HCT116 (cell line): ENCODE measurements at regions not wholly inside any gene's neighbourhood (a gene's known extent, or its start where the extent isn't known, plus 50 kb on each side); places are given as distances from the start of the nearest gene placed in this dataset.

ENCODE experiments used
- ATAC-seq: fragments of 200-7000 bp; cut with Tn5 transposase; 2 replicates; pipeline ENCODE4 v1.9.1; 2020; ENCODE audit warnings: mild to moderate bottlenecking, moderate library complexity
- BruUV-seq: library from RNA; stranded (reverse); fragments of 400-500 nt; replicated peaks from 2 replicates; lab custom pipeline; 2021; lab: Mats Ljungman, UMichigan
- CTCF ChIA-PET: fragments of 300-600 bp; sonication (Branson Sonifier 250); formaldehyde crosslinking; loops from one replicate; lab custom pipeline; 2021; ENCODE audit warnings: antibody characterized with exemption; lab: Charles Lee
- POLR2A ChIA-PET: fragments of 300-600, 350-600 bp; sonication (Branson Sonifier 250); formaldehyde crosslinking; loops from one replicate; lab custom pipeline; 2021; ENCODE audit warnings: antibody characterized with exemption; lab: Charles Lee
- RAD21 ChIA-PET, 2 experiments: fragments of 300-600 bp; sonication (Branson Sonifier 250); formaldehyde crosslinking; loops; one replicate each; lab custom pipeline; 2023; ENCODE audit warnings: low total read pairs in 2 of 2; ENCODE audit not compliant: uncharacterized antibody in 2 of 2, unreplicated experiment in 2 of 2, low non-redundant PET in 1 of 2; lab: Charles Lee
- DNase-seq: peaks from one replicate; pipeline ENCODE4 v3.0.0-alpha.2; 2010; ENCODE audit warnings: low read depth, low spot score
- H2AFZ ChIP-seq: fragments of 200-600 bp; shearing (Covaris generic), sonication (generic); 2 replicates; pipeline ENCODE4 v1.6.1; 2017; ENCODE audit warnings: low read depth, mixed run types, mixed read lengths, antibody characterized with exemption, low read length; ENCODE audit not compliant: poor library complexity, severe bottlenecking
- H3K27ac ChIP-seq: 2 replicates; pipeline ENCODE4 v1.5.1; 2012; ENCODE audit warnings: low read depth, low read length
- H3K27me3 ChIP-seq: fragments of 200-600 bp; sonication (generic); 2 replicates; pipeline ENCODE4 v1.6.1; 2016; ENCODE audit warnings: mixed run types, low read length, mixed read lengths; ENCODE audit not compliant: insufficient read depth
- H3K36me3 ChIP-seq, 2 experiments: fragments of 200-500 bp in 1 of 2; fragments of 200-600 bp in 1 of 2; sonication (Bioruptor generic) in 1 of 2; sonication (generic) in 1 of 2; 2 replicates each; pipeline versions ENCODE4 v1.5.1 to v1.6.1; 2014 to 2016; ENCODE audit warnings: low read length in 2 of 2, inconsistent platforms in 1 of 2, mixed read lengths in 1 of 2, mixed run types in 1 of 2; ENCODE audit not compliant: insufficient read depth in 2 of 2, control insufficient read depth in 1 of 2
- H3K4me1 ChIP-seq, 2 experiments: fragments of 200-600 bp in 1 of 2; sonication (generic) in 1 of 2; 2 replicates each; pipeline versions ENCODE4 v1.5.1 to v1.6.1; 2012 to 2017; ENCODE audit warnings: low read length in 2 of 2, inconsistent platforms in 1 of 2, mild to moderate bottlenecking in 1 of 2, mixed read lengths in 1 of 2, mixed run types in 1 of 2, moderate library complexity in 1 of 2; ENCODE audit not compliant: insufficient read depth in 2 of 2, control insufficient read depth in 1 of 2
- H3K4me2 ChIP-seq: fragments of 200-600 bp; sonication (generic); 2 replicates; pipeline ENCODE4 v1.6.1; 2017; ENCODE audit warnings: mixed run types, low read length, mixed read lengths
- H3K4me3 ChIP-seq, 2 experiments: fragments of 200-600 bp in 1 of 2; sonication (generic) in 1 of 2; replicated peaks in 1 of 2; 2 replicates each; pipeline ENCODE4 v1.5.1; 2011 to 2016; ENCODE audit warnings: low read length in 2 of 2, control low read depth in 1 of 2, low read depth in 1 of 2, mild to moderate bottlenecking in 1 of 2, mixed read lengths in 1 of 2, mixed run types in 1 of 2
- H3K79me2 ChIP-seq: fragments of 200-600 bp; sonication (generic); 2 replicates; pipeline ENCODE4 v1.6.1; 2017; ENCODE audit warnings: mild to moderate bottlenecking, mixed run types, low read length, moderate library complexity, mixed read lengths; ENCODE audit not compliant: insufficient read depth
- H3K9ac ChIP-seq: fragments of 200-600 bp; sonication (generic); 2 replicates; pipeline ENCODE4 v1.6.1; 2016; ENCODE audit warnings: low read length, mixed read lengths
- H3K9me2 ChIP-seq: fragments of 200-600 bp; sonication (generic), shearing (Covaris generic); 2 replicates; pipeline ENCODE4 v1.6.1; 2017; ENCODE audit warnings: mixed run types, mild to moderate bottlenecking, moderate library complexity; ENCODE audit not compliant: insufficient read depth
- H3K9me3 ChIP-seq, 2 experiments: fragments of 200-500 bp in 1 of 2; fragments of 200-600 bp in 1 of 2; sonication (Bioruptor generic) in 1 of 2; sonication (generic) in 1 of 2; 2 replicates each; pipeline ENCODE4 v1.6.1; 2014 to 2017; ENCODE audit warnings: low read length in 2 of 2, mixed read lengths in 2 of 2, inconsistent platforms in 1 of 2, low read depth in 1 of 2, mild to moderate bottlenecking in 1 of 2, mixed run types in 1 of 2, moderate library complexity in 1 of 2; ENCODE audit not compliant: control insufficient read depth in 1 of 2, insufficient read depth in 1 of 2
- H4K20me1 ChIP-seq: fragments of 200-600 bp; sonication (generic), shearing (Covaris generic); 2 replicates; pipeline ENCODE4 v1.6.1; 2017; ENCODE audit warnings: mixed run types, mild to moderate bottlenecking, moderate library complexity; ENCODE audit not compliant: insufficient read depth
- CBX3 ChIP-seq: IDR thresholded peaks from 2 replicates; pipeline ENCODE4 v1.6.1; 2012; ENCODE audit warnings: low read depth
- CEBPB ChIP-seq: IDR thresholded peaks from 2 replicates; pipeline ENCODE4 v1.6.1; 2012; ENCODE audit warnings: low read depth
- EGR1 ChIP-seq: IDR thresholded peaks from 2 replicates; pipeline ENCODE4 v1.6.1; 2012; ENCODE audit warnings: low read depth
- ELF1 ChIP-seq: IDR thresholded peaks from 2 replicates; pipeline ENCODE4 v1.6.1; 2012; ENCODE audit warnings: low read depth, borderline replicate concordance
- EZH2 ChIP-seq: fragments of 200-600 bp; sonication (generic); IDR thresholded peaks from 2 replicates; pipeline ENCODE4 v1.6.1; 2017; ENCODE audit warnings: antibody characterized with exemption, mixed run types
- EZH2phosphoT487 ChIP-seq: fragments of 200-600 bp; IDR thresholded peaks from 2 replicates; pipeline ENCODE4 v1.6.1; 2018; ENCODE audit warnings: antibody characterized with exemption, borderline replicate concordance
- FOSL1 ChIP-seq: IDR thresholded peaks from 2 replicates; pipeline ENCODE4 v1.6.1; 2012; ENCODE audit warnings: low read depth
- POLR2A ChIP-seq: IDR thresholded peaks from 2 replicates; pipeline ENCODE4 v1.7.0; 2011; ENCODE audit warnings: borderline replicate concordance; ENCODE audit not compliant: insufficient read depth, insufficient read length; ENCODE audit errors: extremely low read depth
- POLR2AphosphoS5 ChIP-seq: IDR thresholded peaks from 2 replicates; pipeline ENCODE4 v1.6.1; 2011; ENCODE audit warnings: mild to moderate bottlenecking, low read depth, low read length, moderate library complexity
- RAD21 ChIP-seq: IDR thresholded peaks from 2 replicates; pipeline ENCODE4 v1.6.1; 2012; ENCODE audit warnings: low read depth, mild to moderate bottlenecking
- REST ChIP-seq: IDR thresholded peaks from 2 replicates; pipeline ENCODE4 v1.6.1; 2012; ENCODE audit warnings: low read depth
- SIN3A ChIP-seq: IDR thresholded peaks from 2 replicates; pipeline ENCODE4 v1.6.1; 2012; ENCODE audit warnings: low read depth
- SP1 ChIP-seq: IDR thresholded peaks from 2 replicates; pipeline ENCODE4 v1.6.1; 2012; ENCODE audit warnings: low read depth
- SRF ChIP-seq: IDR thresholded peaks from 2 replicates; pipeline ENCODE4 v1.6.1; 2012; ENCODE audit warnings: low read depth
- TCF7L2 ChIP-seq: IDR thresholded peaks from 2 replicates; pipeline ENCODE4 v1.7.0; 2011; ENCODE audit warnings: borderline replicate concordance, inconsistent platforms; ENCODE audit not compliant: insufficient read depth, insufficient read length; ENCODE audit errors: extremely low read depth
- YY1 ChIP-seq: IDR thresholded peaks from 2 replicates; pipeline ENCODE4 v1.6.1; 2011; ENCODE audit warnings: low read length, low read depth, moderate library complexity, mild to moderate bottlenecking; ENCODE audit not compliant: insufficient replicate concordance; ENCODE audit errors: extremely low read depth
- ZBTB33 ChIP-seq: IDR thresholded peaks from 2 replicates; pipeline ENCODE4 v1.6.1; 2011; ENCODE audit warnings: mild to moderate bottlenecking, low read length, moderate library complexity; ENCODE audit not compliant: insufficient replicate concordance; ENCODE audit errors: extremely low read depth
- ZFX ChIP-seq: fragments of 450-650 bp; IDR thresholded peaks from 2 replicates; pipeline ENCODE4 v1.6.1; 2017
- ZNF274 ChIP-seq: fragments of 200-500 bp; sonication (Bioruptor generic); IDR thresholded peaks from 2 replicates; pipeline ENCODE4 v1.6.1; 2014; ENCODE audit warnings: mild to moderate bottlenecking, low read depth, low read length, inconsistent platforms
- intact Hi-C: fragments of 100-400 bp; cut with micrococcal nuclease; formaldehyde crosslinking; loops from 2 replicates; pipeline ENCODE4 v1.10.0; 2022
- TF ChIP-seq, protein P1 (sequence below): IDR thresholded peaks from 2 replicates; pipeline ENCODE4 v1.6.1; 2012

DNA sequence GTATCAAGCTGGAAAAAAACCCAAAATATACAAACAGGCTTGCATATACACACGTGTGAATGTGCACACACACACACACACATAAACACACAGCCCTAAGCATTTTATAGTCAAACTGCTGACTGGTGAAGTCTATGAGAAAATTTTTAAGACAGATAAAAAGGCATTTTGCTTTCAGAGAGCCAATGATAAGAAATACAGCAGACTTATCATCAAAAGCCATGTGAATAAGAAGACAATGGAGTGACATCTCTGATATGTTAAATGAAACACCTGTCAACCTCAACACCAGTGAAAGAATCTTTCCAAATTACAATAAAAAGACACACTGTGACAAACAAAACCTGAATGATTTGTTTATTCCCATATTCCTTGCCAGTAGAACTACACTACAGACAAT is 233.3 kb downstream of the CDH9 start:
- no peaks in the 10 kb centered on the region for H3K9me2 ChIP-seq
- no peak overlapping the region for H3K4me3 ChIP-seq
- POLR2A ChIA-PET = no interaction called here
- H3K9me3 ChIP-seq = peaks cover 9 to 20% of the 10 kb centered on the region in 2 experiments; a peak in 2 of 4 replicates
- RAD21 ChIA-PET = no interaction called here
- no peaks in the 10 kb centered on the region for H3K36me3 ChIP-seq
- H3K79me2 ChIP-seq = no peaks in the 10 kb centered on the region
- no peak overlapping the region for H3K27ac ChIP-seq
- BruUV-seq = no TSS peak
- H4K20me1 ChIP-seq = no peaks in the 10 kb centered on the region
- no peak overlapping the region for H3K9ac ChIP-seq
- no peak overlapping the region for H2AFZ ChIP-seq
- DNase-seq (no peak), ATAC-seq (no peak)
- CTCF ChIA-PET = no interaction called here
- no peaks in the 10 kb centered on the region for H3K27me3 ChIP-seq
- H3K4me2 ChIP-seq = no peak overlapping the region
- TF ChIP-seq YY1 (no peak), TCF7L2 (no peak), REST (no peak), EZH2phosphoT487 (no peak), ZNF274 (no peak), SIN3A (no peak), ELF1 (no peak), SRF (no peak), RAD21 (no peak), EZH2 (no peak), POLR2A (no peak), EGR1 (no peak), POLR2AphosphoS5 (no peak), CBX3 (no peak), FOSL1 (no peak), ZBTB33 (no peak), ZFX (no peak), CEBPB (no peak), SP1 (no peak)
- TF ChIP-seq, protein P1, sequence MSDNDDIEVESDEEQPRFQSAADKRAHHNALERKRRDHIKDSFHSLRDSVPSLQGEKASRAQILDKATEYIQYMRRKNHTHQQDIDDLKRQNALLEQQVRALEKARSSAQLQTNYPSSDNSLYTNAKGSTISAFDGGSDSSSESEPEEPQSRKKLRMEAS = no peak
- intact Hi-C loops = no loop called here
- no peaks in the 10 kb centered on the region for H3K4me1 ChIP-seq
